M059J (cell line): ENCODE measurements at regions not wholly inside any gene's neighbourhood (a gene's known extent, or its start where the extent isn't known, plus 50 kb on each side); places are given as distances from the start of the nearest gene placed in this dataset.

Source experiments
- DNase-seq: peaks from one replicate; pipeline ENCODE4 v3.0.0-alpha.2; 2012; ENCODE audit warnings: low read depth

- no peak for DNase-seq
Observed at GRCh38 chr9:22285066-22285465, 161.6 kb upstream of the DMRTA1 start.

- DNase-seq = no peak
Observed at GRCh38 chr9:22286661-22287060, 160.0 kb upstream of the DMRTA1 start.

GRCh38 chr9:22288661-22289060 lies 158.0 kb upstream of the DMRTA1 start:
- no peak for DNase-seq

GRCh38 chr9:22307013-22307711 lies 139.5 kb upstream of the DMRTA1 start:
- DNase-seq = peak; percentile 80

- DNase-seq = peak; percentile 24
Observed at GRCh38 chr9:22308177-22308576, 138.4 kb upstream of the DMRTA1 start.

- no peak for DNase-seq
Observed at GRCh38 chr9:22316645-22317044, 130.0 kb upstream of the DMRTA1 start.

- no peak for DNase-seq
Observed at GRCh38 chr9:22331533-22331932, 115.1 kb upstream of the DMRTA1 start.

- peak; percentile 19 for DNase-seq
Observed at GRCh38 chr9:22332202-22332601, 114.4 kb upstream of the DMRTA1 start.

- peak; percentile 13 for DNase-seq
Observed at GRCh38 chr9:22337261-22337660, 109.4 kb upstream of the DMRTA1 start.

GRCh38 chr9:22342491-22343217 lies 104.0 kb upstream of the DMRTA1 start:
- DNase-seq = peak; percentile 86

GRCh38 chr9:22343218-22343611 lies 103.4 kb upstream of the DMRTA1 start:
- no peak for DNase-seq

GRCh38 chr9:22354699-22355384 lies 91.8 kb upstream of the DMRTA1 start:
- DNase-seq = peak; percentile 61

GRCh38 chr9:22356985-22357384 lies 89.6 kb upstream of the DMRTA1 start:
- no peak for DNase-seq

- no peak for DNase-seq
Observed at GRCh38 chr9:22363421-22363887, 83.2 kb upstream of the DMRTA1 start.

- no peak for DNase-seq
Observed at GRCh38 chr9:22373636-22374035, 73.0 kb upstream of the DMRTA1 start.

- no peak for DNase-seq
Observed at GRCh38 chr9:22374051-22374450, 72.6 kb upstream of the DMRTA1 start.

- no peak for DNase-seq
Observed at GRCh38 chr9:22379272-22379671, 67.4 kb upstream of the DMRTA1 start.

GRCh38 chr9:22381170-22381569 lies 65.5 kb upstream of the DMRTA1 start:
- DNase-seq = no peak

GRCh38 chr9:22382331-22382730 lies 64.3 kb upstream of the DMRTA1 start:
- no peak for DNase-seq

GRCh38 chr9:22383718-22384117 lies 62.9 kb upstream of the DMRTA1 start:
- peak; percentile 53 for DNase-seq

- no peak for DNase-seq
Observed at GRCh38 chr9:22389271-22389670, 57.4 kb upstream of the DMRTA1 start.

- no peak for DNase-seq
Observed at GRCh38 chr9:22392523-22392922, 54.1 kb upstream of the DMRTA1 start.

GRCh38 chr9:22395687-22396141 lies 50.9 kb upstream of the DMRTA1 start:
- DNase-seq = peak; percentile 93
